ENCODE measurements at regions not wholly inside any gene's neighbourhood (a gene's known extent, or its start where the extent isn't known, plus 50 kb on each side); places are given as distances from the start of the nearest gene placed in this dataset.

GRCh38 chr3:110808630-110809029, 263.0 kb upstream of the NECTIN3 start:
- DNase-seq (ENCODE audit: low read depth in 3 of 3), result no peak

- DNase-seq (ENCODE audit: low read depth in 3 of 3), result no peak
Observed at GRCh38 chr3:110810356-110810755, 261.3 kb upstream of the NECTIN3 start.

- DNase-seq (ENCODE audit: low read depth in 3 of 3), result no peak
Observed at GRCh38 chr3:110811050-110811449, 260.6 kb upstream of the NECTIN3 start.

GRCh38 chr3:110813541-110813940, 258.1 kb upstream of the NECTIN3 start:
- no peak for DNase-seq (ENCODE audit: low read depth in 3 of 3)

GRCh38 chr3:110814170-110815007, 257.2 kb upstream of the NECTIN3 start:
- peak; percentile 8 to 15 (median 9) for DNase-seq (ENCODE audit: low read depth in 3 of 3)

- no peak for DNase-seq (ENCODE audit: low read depth in 3 of 3)
Observed at GRCh38 chr3:110815008-110815583, 256.5 kb upstream of the NECTIN3 start.

GRCh38 chr3:110816008-110816407, 255.6 kb upstream of the NECTIN3 start:
- DNase-seq (ENCODE audit: low read depth in 3 of 3), result no peak

- DNase-seq (ENCODE audit: low read depth in 3 of 3), result no peak
Observed at GRCh38 chr3:110821586-110821985, 250.0 kb upstream of the NECTIN3 start.

- DNase-seq (ENCODE audit: low read depth in 3 of 3), result no peak
Observed at GRCh38 chr3:110822971-110823370, 248.6 kb upstream of the NECTIN3 start.

GRCh38 chr3:110846971-110847370, 224.6 kb upstream of the NECTIN3 start:
- no peak for DNase-seq (ENCODE audit: low read depth in 3 of 3)

GRCh38 chr3:110849064-110849463, 222.6 kb upstream of the NECTIN3 start:
- DNase-seq (ENCODE audit: low read depth in 3 of 3), result no peak

GRCh38 chr3:110851736-110852135, 219.9 kb upstream of the NECTIN3 start:
- DNase-seq (ENCODE audit: low read depth in 3 of 3), result no peak

- no peak for DNase-seq (ENCODE audit: low read depth in 3 of 3)
Observed at GRCh38 chr3:110855207-110855606, 216.4 kb upstream of the NECTIN3 start.

GRCh38 chr3:110856916-110857315, 214.7 kb upstream of the NECTIN3 start:
- no peak for DNase-seq (ENCODE audit: low read depth in 3 of 3)

- DNase-seq (ENCODE audit: low read depth in 3 of 3), result no peak
Observed at GRCh38 chr3:110858549-110858948, 213.1 kb upstream of the NECTIN3 start.

GRCh38 chr3:110859336-110859735, 212.3 kb upstream of the NECTIN3 start:
- DNase-seq (ENCODE audit: low read depth in 3 of 3), result no peak

- no peak for DNase-seq (ENCODE audit: low read depth in 3 of 3)
Observed at GRCh38 chr3:110859993-110860392, 211.6 kb upstream of the NECTIN3 start.

- DNase-seq (ENCODE audit: low read depth in 3 of 3), result no peak
Observed at GRCh38 chr3:110865934-110866333, 205.7 kb upstream of the NECTIN3 start.

GRCh38 chr3:110868106-110868505, 203.5 kb upstream of the NECTIN3 start:
- DNase-seq (ENCODE audit: low read depth in 3 of 3), result no peak

GRCh38 chr3:110869736-110870135, 201.9 kb upstream of the NECTIN3 start:
- no peak for DNase-seq (ENCODE audit: low read depth in 3 of 3)

- DNase-seq (ENCODE audit: low read depth in 3 of 3), result no peak
Observed at GRCh38 chr3:110871869-110872268, 199.7 kb upstream of the NECTIN3 start.

GRCh38 chr3:110878692-110879091, 192.9 kb upstream of the NECTIN3 start:
- DNase-seq (ENCODE audit: low read depth in 3 of 3), result no peak

- no peak for DNase-seq (ENCODE audit: low read depth in 3 of 3)
Observed at GRCh38 chr3:110881069-110881468, 190.5 kb upstream of the NECTIN3 start.
